ENCODE measurements at regions not wholly inside any gene's neighbourhood (a gene's known extent, or its start where the extent isn't known, plus 50 kb on each side); places are given as distances from the start of the nearest gene placed in this dataset.

DNA sequence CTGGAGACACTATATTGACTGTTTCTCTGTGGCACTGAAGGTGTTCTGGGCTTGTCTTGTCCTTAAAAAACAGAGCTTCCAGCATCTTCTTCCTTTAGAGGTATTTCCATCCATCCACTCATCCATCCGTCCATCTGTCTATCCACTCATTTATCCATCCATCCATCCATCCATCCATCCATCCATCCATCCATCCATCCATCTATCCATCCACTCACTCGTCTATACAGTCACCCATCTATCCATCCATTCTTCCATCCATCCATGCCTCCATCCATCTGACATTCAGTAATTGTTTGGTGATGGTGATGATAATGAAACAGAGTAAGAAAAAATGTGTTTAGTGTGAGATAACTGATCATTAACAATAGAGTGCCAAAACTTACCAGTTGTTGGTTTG, 334.8 kb downstream of the NSG2 start:
- DNase-seq: no peak

DNA sequence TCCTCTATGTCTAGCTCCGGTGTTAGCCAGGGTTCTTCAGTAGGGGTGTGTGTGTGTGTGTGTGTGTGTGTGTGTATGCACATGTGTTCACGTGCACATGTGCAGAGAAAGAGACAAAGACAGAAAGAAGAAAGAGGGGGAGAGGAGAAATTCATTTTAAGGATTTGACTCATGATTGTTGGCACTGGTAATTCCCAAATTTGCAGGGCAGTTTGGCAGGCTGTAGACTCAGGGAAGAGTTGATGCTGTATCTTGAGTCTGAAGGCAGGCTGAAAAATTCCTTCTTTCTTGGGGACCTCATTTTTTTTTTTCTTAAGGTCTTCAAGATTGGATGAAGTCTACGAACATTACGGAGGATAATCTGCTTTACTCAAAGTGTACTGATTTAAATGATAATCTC, 335.7 kb downstream of the NSG2 start:
- no peak for DNase-seq

DNA sequence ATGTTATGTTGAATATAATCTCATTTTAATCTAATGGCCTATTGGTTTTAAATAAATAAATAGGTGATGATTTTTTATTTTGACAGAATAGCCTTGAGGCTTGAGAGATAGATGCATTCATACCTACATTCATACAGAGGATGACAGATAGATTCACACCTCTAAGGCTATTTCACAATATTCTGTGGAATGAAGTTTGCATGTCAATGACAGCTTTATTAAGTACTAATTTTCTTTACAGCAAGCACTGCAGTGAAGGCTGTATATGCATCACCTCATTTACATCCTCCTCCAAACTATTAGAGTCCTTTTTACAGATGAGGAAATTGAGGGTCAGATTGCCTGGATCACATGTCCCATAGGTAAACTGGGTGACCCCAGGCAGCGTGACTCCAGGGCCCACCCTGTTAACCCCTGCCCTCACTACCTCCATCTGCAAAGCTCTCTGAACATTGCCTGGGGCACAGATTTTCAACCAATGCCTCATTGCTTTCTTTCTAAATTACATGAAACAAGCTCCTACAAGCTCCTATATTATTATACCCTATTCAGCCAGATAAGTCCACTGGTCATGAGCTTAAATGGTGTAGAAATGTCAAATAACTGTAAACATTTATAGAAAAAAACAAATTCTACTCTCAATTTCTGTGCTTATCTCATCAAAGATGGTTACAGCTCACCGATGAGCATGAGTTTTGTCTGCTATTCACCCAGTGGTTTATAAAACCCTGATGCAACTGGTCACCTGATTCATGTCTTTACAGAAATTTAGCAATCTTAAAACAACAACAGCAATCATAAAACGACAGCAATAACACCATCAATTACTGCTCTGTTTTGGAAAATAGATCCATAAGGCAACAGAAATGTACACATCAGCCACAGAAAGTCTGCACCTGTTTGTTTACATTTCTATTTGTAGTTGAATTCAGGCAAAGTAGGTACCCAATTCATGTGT, 338.0 kb downstream of the NSG2 start:
- DNase-seq: no peak

DNA sequence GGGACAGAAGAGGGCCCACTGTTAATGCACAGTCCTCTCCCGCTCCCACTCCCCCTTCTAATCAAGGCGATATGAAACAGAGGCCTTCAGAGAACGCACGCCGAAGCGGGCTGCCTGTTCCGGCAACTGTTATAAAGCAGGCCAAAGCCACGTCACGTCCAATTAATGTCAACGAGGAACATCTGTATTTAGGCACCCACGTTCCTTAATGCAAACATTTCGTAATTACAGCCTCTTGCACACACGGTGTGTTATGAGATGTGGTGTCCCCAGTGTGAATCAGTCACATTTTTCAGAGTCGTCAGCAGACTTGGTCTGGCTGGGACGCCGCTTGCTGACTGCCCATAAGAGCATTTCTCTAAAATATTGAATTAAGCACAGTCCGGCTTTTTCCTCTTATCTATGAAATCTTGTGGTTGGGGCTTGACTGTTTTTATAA, 339.0 kb downstream of the NSG2 start:
- no peak for DNase-seq

DNA sequence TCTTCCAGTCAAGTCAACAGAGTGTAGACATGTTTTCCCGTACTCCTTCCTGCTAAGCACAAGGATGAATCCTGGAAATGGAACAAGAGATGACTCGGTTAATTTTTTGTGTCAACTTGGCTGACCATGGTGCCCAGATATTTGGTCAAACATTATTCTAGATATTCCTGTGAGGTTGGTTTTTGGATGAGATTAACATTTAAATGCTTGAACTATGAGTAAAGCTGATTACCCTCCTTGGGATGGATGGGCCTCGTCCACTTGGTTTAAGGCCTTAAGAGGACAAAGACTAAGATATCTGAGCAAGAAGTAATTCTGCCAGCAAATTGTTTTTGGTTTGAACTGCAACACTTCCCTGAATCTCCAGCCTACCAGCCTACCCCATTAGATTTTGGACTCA, 338.1 kb upstream of the MSX2 start:
- DNase-seq: no peak

DNA sequence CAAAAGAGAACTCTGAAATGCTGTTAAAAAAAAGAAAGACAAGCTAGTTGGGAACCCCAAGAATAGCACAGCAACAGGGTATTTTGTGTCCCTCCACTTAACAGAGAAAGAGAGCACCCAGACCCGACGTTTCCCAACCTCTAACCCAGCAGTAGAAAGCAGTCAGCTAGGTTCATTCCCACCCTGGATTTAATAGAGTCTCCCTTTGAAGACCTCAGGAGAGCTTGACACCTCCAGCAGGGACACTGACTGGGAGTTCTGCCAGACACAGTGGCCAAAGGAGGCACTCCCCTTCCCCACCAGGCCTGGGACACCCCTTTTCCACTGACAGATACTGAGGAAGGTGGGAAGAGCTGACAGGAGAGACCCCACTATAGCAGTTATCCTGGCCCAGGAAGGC, 337.5 kb upstream of the MSX2 start:
- DNase-seq: no peak

DNA sequence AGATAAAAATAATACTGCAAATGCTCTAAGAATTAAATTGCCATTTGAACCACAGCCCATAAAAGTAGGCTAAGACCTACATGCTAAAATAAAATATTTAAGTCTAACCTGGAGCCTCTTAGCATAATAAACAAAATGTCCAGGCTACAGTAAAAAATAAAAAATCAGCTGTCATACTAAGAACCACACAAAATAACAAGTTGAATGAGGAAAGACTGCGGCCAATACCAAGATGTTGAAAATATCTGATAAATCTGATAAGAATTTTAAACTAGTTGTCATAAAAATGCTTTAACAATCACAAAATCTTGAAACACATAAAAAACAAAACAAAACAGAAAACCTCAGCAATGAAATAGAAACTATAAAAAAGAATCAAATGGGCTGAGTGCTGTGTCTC, 336.9 kb upstream of the MSX2 start:
- DNase-seq: no peak

DNA sequence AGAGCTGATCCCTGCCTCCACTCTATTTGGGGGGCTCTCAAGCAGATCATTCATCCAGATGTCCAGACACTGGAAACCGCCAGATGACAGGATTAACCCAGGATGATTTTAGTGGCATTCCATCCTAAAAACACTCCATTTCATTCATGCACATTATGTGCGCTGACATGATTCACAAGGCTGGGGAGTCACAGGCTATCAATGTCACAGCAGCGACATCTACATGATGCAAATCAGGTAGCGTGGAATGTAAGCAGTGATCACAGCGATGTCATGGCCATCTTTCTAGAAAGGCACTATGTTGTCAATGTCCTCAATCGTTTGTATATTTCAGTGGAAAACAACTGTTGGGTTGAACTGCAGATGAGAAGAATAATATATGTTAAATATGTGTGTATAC, 331.5 kb upstream of the MSX2 start:
- DNase-seq: no peak

DNA sequence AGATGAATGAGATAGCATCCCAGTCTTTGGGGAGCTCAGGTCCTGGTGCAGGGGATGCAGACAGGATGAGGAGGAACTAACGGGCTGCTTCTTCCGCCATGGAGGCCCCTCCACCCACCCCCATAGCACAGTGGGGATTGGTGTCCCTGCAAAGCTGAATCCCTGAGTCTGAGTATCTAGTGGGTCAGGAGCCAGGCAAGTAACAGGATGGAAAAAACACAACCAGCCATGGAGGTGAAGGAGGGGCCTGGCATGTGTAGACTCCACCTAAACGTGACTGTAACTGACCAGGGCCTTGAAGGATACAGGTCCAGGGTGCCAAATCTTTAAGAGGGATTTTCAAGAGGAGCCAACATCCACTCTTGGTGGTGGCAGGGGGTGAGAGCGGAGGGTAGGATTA, 327.8 kb upstream of the MSX2 start:
- no peak for DNase-seq

DNA sequence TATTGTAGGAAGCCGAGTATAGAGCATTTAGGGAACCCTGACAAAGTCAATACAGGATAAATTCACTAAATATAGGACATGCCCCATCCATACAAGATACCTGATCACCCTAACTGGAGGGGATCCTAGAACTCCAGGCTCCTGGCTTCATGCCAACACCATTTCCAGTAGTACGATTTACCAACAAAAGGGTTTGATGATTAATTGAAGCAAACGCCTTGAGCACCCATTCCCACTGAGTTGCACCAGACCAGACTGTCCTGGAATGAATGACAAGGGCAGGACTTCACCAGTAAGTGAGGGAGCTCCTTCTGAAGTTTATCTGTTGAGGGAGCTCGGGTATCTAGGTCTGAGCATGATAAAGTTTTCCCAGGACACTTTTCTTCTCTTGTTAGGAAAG, 327.2 kb upstream of the MSX2 start:
- no peak for DNase-seq

DNA sequence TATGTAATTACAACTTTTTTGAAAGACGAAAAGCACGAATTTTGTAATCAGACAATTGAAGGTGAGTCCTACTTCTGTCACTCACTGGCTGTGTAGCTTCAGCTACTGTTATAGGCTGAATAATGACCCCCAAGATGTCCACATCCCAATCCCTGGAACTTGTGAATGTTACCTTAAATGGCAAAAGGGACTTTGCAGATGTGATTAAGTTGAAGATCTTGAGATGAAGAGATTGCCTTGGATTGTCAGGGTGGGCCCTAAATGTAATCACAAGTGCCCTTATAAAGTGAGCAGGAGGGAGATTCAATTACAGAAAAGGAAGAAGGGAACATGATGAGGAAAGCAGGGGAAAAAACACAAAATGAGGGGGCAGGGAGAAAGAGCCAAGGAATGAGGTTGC, 326.2 kb upstream of the MSX2 start:
- DNase-seq: no peak

DNA sequence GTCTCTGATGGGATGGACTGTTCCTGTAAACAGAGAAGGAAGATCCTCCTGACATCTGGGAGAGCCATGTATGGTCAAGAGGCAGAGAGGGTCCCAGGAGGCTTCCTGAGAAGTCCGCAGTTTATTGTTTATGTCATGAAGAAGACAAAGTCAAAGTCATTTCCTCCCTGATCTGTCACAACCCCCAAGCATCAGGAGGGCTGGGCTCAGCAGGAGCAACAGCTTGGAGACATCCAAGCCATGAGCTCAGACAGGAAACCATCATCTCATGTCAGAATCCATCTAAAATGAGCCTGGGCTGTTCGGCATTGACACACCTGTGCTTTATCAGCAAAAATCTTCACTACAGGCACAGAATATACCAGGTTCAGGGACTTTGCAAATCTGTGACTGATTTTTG, 325.0 kb upstream of the MSX2 start:
- DNase-seq: no peak

DNA sequence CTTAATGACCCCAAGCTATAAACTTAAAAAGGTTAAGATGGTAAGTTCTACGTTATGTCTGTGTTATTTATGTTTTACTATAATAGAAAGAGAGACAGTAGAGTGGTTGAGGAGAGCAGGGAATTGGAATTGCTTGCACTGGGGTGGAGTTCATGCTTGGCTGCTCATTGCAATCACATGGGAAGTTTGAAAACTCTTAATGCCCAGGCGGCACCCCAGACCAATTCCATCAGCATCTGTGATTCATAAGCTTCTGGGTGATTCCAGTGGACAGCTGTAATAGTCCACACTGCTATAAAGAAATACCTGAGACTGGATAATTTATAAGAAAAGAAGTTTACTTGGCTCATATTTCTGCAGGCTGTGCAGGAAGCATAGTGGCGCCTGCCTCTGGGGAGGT, 323.9 kb upstream of the MSX2 start:
- DNase-seq: no peak

DNA sequence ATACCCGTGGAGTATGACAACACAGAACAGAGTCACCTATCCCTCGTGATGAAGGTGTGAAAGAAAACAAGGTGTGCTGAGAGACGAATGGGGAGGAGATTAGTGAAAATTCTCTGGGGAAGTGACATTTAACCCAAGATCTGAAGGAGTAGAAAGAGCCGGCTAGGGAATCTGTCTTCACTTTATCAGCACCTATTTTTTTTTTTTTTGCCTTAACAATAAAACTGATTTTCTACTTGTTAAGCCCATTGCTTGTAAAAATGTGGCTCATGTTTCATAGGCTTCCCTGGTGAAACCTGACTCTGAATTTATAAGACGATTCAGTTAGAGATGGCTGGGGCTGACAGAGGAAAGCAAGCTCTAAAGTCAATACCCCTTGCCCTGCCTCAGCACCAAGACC, 322.6 kb upstream of the MSX2 start:
- DNase-seq: no peak

DNA sequence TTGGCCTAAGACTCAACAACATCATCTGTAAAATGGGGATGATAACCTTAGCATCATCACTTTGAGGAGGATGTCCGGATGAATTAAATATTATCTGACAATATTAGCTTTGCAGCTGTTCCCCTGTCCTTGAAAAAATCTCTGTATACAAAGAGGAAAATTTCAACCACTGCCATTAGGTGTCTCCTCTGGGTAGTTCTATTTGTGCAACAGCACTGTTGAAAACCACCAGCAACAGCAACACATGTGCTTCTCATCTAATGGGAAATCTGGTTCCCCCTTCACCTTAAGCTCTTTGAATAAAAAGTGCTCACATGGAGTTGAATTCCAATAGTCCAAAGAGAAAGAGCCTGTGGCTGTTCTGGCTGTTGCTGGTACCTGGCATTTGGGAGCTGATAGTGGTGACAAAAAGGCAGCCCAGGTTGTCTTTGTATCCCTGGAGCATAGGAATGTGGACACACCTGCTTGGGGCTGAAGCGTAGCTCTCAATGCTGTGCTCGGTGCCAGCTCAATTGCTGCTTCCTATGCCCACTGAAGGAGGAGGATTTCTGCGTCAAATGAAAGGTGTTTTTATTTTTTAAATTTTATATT, 322.1 kb upstream of the MSX2 start:
- DNase-seq: no peak

DNA sequence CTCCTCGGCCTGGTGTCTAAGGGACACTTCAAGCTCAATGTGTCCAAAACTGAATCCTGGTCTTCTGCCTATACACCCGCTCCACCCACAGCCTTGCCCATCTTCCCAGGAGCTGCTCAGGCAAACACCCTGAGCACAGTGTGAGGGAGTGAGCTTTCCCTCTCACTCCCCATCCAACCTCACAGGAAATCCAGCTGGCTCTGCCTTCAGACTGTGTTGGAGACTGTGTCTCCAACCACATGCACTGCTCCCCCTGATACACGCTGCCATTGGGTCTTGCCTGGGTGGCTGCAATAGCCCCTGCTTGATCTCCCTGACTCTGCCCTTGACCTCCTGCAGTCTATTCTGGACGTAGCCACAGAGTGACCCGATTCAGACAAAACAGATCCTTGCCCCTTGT, 319.5 kb upstream of the MSX2 start:
- no peak for DNase-seq

DNA sequence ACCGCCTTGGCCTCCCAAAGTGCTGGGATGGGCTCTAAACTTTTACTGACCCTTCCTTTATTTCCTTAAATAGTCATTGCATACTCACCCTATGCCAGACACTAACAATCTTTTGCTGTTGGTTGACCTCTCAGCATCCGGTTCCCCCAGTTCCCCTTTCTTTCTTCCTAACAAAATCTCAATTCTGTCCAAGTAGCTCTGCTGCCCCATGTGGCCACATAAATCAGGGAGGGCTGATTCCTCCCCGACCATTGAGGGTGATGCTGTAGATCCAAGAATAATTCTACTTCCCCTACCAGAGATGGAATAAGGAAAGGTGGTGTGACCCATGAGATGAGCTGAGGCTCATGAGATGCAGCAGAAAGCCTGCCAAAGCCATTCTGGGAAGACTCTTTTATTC, 315.3 kb upstream of the MSX2 start:
- DNase-seq: no peak

DNA sequence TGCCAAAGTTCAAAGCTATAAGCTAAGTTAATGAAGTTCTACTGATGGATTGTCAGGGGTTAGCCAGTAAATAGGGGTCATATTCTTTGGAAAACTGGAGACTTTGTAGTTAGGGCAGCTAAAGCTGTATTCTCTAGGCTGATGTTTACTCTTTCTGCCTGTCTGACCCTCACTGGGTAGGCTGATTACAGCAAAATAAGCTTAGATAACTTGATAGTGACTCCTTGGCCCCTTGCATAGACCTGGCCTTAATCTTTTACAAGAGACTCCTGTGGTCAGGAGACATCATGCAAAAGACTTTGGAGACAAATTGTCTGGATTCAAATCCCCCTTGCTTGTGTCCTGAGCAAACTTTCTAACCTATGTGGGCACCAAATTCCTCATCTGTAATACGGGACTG, 314.4 kb upstream of the MSX2 start:
- DNase-seq: no peak

DNA sequence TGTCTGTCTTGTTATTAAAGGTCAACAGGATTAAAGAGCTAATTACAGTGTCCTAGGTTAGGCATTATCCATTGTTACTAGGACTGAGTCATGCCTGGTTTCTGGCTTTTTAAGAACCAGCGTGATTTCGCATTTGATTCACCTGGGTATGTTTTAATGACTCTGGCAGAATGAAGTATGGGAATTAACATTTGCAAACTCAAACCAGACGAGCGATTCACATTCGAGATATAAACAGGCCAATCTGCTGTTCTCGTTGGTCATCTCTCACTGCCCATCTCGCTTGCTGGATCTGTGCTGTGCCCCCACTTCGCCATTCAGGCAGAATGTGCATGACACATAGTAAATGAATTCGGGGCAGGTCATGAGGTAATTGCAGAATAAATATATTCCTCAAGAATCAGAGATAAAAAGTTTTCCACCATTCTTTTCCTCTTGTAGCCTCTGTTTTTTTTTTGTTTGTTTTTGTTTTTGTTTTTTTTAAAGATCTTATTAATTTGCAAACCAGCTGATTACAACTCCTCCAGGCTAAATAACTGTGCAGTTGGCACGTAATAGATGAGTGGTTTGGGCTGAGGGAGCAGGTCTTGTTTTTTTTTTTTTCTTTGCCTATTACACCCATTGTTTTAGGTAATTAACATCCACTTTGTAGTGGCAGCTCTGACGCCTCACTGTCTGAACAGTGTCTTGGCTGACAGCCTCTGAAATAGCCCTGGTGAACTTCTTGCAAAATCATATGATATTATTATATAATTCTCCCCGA, 313.5 kb upstream of the MSX2 start:
- no peak for DNase-seq

DNA sequence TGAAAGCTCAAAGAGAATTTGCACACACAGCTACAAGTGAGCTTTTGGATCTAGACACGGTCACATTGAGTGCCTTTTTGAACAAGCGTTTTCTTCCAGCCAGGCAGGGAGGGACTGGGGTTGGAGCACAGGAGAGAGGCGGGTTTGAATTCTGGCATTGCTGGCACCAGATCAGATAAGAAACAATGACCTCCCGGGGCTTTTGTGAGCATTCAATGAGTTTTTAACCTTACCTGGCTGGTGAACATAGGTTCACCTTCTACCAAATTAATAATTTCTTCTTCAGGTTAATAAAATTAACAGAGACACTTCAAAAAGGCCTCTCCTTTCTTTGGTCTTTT, 312.9 kb upstream of the MSX2 start:
- no peak for DNase-seq

DNA sequence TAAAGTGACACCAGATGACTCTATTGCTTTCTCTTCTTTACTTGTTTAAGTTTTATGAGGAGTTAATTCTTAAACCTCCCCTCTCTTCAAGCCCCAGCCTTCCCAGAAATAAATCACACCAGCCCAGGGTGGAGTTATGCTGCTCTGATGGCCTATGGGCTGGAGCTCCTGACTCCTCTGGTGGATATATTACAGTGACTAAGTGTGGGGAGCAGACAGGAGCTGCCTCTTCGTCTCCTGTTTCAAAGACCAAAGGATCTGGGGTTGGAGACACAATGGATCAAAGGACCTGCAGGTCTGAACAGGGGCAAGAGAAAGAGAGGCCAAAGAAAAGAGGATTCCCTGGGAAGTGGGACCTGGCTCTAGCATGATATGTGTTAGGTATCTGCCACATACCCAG, 312.0 kb upstream of the MSX2 start:
- no peak for DNase-seq

DNA sequence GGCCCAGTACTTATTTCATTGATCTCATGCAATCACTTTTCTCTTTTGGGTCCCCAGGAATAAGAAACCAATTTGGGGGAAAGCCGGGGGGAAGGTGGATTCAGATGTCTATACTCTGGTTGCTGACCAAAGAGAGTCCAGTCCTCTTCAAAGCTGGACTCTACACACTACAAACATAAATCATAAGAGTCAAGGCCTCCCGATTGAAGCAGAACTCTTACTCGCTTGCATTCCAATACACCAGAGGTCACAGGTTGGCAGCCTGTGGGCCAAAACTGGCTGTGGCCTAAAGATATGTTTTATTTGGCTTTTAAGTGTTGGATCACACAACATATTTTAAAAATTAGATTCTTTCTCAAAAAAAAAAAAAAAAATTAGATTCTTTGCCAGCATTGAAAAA, 311.4 kb upstream of the MSX2 start:
- no peak for DNase-seq

DNA sequence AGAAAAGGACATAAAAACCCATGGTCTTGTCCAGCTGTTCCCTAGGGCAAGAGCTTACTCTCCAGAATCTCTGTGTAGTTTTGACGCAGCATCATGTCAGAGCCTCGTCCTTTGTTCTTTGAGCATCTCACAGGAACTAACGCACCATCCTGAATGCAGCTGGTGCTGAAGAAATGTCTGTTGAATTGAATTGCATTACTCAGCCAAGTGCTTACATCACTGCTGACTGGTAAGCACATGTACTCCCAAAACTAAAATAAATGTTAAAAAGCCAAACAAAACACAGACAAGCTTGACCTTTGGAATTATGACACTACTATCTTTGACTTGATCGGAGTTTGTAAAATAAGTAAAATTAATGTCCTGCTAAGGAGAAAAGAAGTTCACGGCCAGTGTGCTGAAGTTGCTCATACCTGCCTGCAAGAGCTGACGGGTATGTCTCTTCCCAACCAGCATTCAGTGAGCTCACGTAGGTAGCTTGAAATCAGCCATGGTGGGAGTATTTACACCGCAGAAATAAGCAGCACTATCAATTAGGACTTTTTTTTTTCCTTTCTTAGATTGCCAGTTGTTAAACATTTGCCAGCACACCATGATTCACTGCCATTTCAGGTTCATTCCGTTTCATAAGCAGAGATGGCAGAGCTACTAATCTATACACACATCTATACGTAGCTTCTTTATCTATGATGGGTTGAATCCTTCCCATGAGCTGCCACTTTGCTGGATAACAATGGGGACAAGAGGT, 310.6 kb upstream of the MSX2 start:
- DNase-seq: no peak

Measured in activated effector memory CD4-positive, alpha-beta T cell treated with Interleukin-2 at 50 U/mL for 16 hours (primary cell).